ENCODE measurements at regions not wholly inside any gene's neighbourhood (a gene's known extent, or its start where the extent isn't known, plus 50 kb on each side); places are given as distances from the start of the nearest gene placed in this dataset.

DNA sequence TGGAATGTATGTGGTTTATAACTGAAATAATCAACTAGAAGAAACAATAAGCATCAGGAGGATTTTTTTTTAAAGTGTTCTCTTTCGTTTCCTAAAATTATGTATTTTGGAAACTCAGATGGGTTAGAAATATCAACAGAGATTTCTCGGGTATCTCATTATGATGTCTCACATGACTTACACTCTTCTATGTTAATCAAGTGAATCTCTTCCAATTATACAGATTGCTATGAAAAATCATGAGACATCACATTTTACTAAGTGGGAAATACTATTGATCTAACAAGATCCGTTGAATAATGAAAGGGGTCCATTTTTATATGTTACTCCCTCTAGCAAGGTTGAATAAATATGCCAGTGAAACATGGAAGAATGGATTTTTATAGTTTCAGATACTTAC is 54.7 kb upstream of the NRIP1 start:
- ATAC-seq, result no peak
- no peak overlapping the region for H3K4me3 ChIP-seq (ENCODE audit: low read length)
- TF ChIP-seq, protein P1, sequence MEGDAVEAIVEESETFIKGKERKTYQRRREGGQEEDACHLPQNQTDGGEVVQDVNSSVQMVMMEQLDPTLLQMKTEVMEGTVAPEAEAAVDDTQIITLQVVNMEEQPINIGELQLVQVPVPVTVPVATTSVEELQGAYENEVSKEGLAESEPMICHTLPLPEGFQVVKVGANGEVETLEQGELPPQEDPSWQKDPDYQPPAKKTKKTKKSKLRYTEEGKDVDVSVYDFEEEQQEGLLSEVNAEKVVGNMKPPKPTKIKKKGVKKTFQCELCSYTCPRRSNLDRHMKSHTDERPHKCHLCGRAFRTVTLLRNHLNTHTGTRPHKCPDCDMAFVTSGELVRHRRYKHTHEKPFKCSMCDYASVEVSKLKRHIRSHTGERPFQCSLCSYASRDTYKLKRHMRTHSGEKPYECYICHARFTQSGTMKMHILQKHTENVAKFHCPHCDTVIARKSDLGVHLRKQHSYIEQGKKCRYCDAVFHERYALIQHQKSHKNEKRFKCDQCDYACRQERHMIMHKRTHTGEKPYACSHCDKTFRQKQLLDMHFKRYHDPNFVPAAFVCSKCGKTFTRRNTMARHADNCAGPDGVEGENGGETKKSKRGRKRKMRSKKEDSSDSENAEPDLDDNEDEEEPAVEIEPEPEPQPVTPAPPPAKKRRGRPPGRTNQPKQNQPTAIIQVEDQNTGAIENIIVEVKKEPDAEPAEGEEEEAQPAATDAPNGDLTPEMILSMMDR (IDR thresholded peaks at IDR 0.05), result no peak
- Mint-ChIP-seq H3K27ac (no peak overlapping the region), H3K4me1 (no peaks in the 10 kb centered on the region), H3K27me3 (ENCODE audit: low read depth in 2 of 2) (peaks cover 18 to 49% of the 10 kb centered on the region in 2 donors), H3K4me3 (no peak overlapping the region), H3K9me3 (no peaks in the 10 kb centered on the region), H3K36me3 (no peaks in the 10 kb centered on the region)
- H3K9me3 ChIP-seq (ENCODE audit: control insufficient read depth, insufficient read depth, low read length), result no peaks in the 10 kb centered on the region
- DNase-seq, result no peak
- WGBS (ENCODE audit: insufficient coverage), result 33% methylated on average over 1 of the region's 3 CpGs
- H3K4me1 ChIP-seq (ENCODE audit: control insufficient read depth, insufficient read depth, low read length), result no peaks in the 10 kb centered on the region
- no peak overlapping the region for H3K27ac ChIP-seq (ENCODE audit: low read length)
- intact Hi-C loops (cut with micrococcal nuclease), result no loop called here
- H3K36me3 ChIP-seq (ENCODE audit: control insufficient read depth, insufficient read depth, low read length), result no peaks in the 10 kb centered on the region
- no peaks in the 10 kb centered on the region for H3K27me3 ChIP-seq (ENCODE audit: control insufficient read depth, insufficient read depth, low read length)

DNA sequence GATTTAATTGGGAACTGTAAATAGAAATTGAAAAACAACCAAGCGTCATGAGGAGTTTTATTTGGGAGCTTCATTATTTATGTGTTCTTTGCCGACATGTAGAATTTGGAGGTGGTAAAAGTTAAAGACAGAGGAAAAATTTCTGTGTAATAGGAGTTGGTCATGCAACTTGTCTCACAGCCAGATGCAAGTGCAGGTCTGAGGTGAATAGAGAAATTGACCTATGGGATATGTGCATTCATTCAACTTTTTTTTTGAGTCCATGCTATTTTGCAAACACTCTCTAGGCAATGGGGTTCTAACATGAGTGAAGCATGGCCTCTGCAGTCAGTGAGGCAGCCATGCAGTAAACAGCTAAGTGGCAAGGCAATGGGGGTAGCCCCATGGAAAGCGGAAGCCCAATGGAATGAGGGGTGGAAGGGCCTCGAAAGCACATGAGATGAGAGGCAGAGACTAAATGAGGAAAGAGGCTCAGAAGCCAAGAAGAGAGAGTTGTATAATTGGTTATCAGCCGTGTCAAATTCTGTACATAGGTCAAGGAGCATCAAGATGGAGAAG is 56.4 kb upstream of the NRIP1 start:
- H3K4me1 Mint-ChIP-seq, result no peaks in the 10 kb centered on the region
- H3K27me3 Mint-ChIP-seq (ENCODE audit: low read depth in 2 of 2), result peaks cover 15 to 45% of the 10 kb centered on the region in 2 donors
- TF ChIP-seq, protein P1 (IDR thresholded peaks at IDR 0.05), result no peak
- 92% methylated on average over 5 of the region's 5 CpGs for WGBS (ENCODE audit: insufficient coverage)
- H3K4me3 ChIP-seq (ENCODE audit: low read length), result no peak overlapping the region
- ATAC-seq, result no peak
- intact Hi-C loops (cut with micrococcal nuclease), result no loop called here
- no peak overlapping the region for H3K27ac ChIP-seq (ENCODE audit: low read length)
- no peak for DNase-seq
- H3K36me3 Mint-ChIP-seq, result no peaks in the 10 kb centered on the region
- H3K27me3 ChIP-seq (ENCODE audit: control insufficient read depth, insufficient read depth, low read length), result no peaks in the 10 kb centered on the region
- H3K9me3 Mint-ChIP-seq, result no peaks in the 10 kb centered on the region
- no peak overlapping the region for H3K27ac Mint-ChIP-seq
- no peaks in the 10 kb centered on the region for H3K9me3 ChIP-seq (ENCODE audit: control insufficient read depth, insufficient read depth, low read length)
- H3K36me3 ChIP-seq (ENCODE audit: control insufficient read depth, insufficient read depth, low read length), result no peaks in the 10 kb centered on the region
- H3K4me1 ChIP-seq (ENCODE audit: control insufficient read depth, insufficient read depth, low read length), result no peaks in the 10 kb centered on the region
- no peak overlapping the region for H3K4me3 Mint-ChIP-seq

DNA sequence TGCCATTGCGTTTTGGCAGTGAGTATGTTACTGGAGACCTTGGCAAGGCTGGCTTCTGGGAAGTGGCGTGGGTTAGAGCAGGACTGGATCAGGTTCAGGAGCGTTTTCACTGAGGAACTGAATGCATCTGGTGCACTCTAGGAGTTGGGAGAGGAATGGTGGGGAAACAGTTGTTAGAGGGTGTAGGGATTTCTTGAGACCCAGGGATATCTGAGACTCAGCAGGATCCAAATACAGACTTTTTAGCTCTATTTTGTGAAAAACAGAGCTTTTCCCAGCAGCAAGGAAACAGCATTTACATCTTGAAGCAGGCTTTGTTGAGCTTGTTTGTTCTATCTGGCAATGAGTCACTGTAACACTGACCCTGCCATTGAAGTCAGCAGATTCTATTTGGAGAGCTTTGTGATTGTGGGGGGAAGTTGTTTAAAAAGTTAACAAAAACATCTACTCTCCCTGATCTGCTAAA is 56.9 kb upstream of the NRIP1 start:
- no peaks in the 10 kb centered on the region for H3K4me1 ChIP-seq (ENCODE audit: control insufficient read depth, insufficient read depth, low read length)
- H3K27me3 ChIP-seq (ENCODE audit: control insufficient read depth, insufficient read depth, low read length), result no peaks in the 10 kb centered on the region
- intact Hi-C loops (cut with micrococcal nuclease), result no loop called here
- TF ChIP-seq, protein P1 (IDR thresholded peaks at IDR 0.05), result no peak
- DNase-seq, result no peak
- WGBS (ENCODE audit: insufficient coverage), result 70% methylated on average over 3 of the region's 3 CpGs
- no peaks in the 10 kb centered on the region for H3K36me3 ChIP-seq (ENCODE audit: control insufficient read depth, insufficient read depth, low read length)
- no peak overlapping the region for H3K4me3 Mint-ChIP-seq
- no peak overlapping the region for H3K27ac ChIP-seq (ENCODE audit: low read length)
- H3K4me1 Mint-ChIP-seq, result no peaks in the 10 kb centered on the region
- H3K27ac Mint-ChIP-seq, result no peak overlapping the region
- H3K9me3 ChIP-seq (ENCODE audit: control insufficient read depth, insufficient read depth, low read length), result no peaks in the 10 kb centered on the region
- no peak for ATAC-seq
- no peaks in the 10 kb centered on the region for H3K36me3 Mint-ChIP-seq
- H3K4me3 ChIP-seq (ENCODE audit: low read length), result no peak overlapping the region
- peaks cover 15 to 45% of the 10 kb centered on the region in 2 donors for H3K27me3 Mint-ChIP-seq (ENCODE audit: low read depth in 2 of 2)
- no peaks in the 10 kb centered on the region for H3K9me3 Mint-ChIP-seq

DNA sequence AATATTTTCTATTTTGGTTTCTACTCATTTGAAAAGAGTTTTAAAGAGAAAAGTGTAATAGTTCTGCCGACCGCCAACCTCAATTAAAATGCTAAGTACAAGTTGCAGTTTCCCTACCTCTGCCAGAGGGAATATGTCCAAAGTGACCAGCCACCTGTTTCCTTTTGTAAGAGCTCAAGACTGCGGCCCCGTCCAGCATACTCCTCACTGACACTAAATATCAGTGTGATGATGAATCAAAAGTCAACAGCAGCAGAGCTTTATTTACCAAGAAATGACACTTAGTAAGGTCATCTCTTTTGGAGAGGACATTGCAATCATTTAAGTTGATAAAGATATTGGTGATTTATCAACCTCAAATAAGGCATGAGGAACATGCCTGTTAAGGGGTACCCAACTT is 57.4 kb upstream of the NRIP1 start:
- Histone ChIP-seq H3K4me1 (ENCODE audit: control insufficient read depth, insufficient read depth, low read length) (no peaks in the 10 kb centered on the region), H3K9me3 (ENCODE audit: control insufficient read depth, insufficient read depth, low read length) (no peaks in the 10 kb centered on the region), H3K36me3 (ENCODE audit: control insufficient read depth, insufficient read depth, low read length) (no peaks in the 10 kb centered on the region), H3K27me3 (ENCODE audit: control insufficient read depth, insufficient read depth, low read length) (no peaks in the 10 kb centered on the region), H3K27ac (ENCODE audit: low read length) (no peak overlapping the region), H3K4me3 (ENCODE audit: low read length) (no peak overlapping the region)
- intact Hi-C loops (cut with micrococcal nuclease), result no loop called here
- no peak overlapping the region for H3K4me3 Mint-ChIP-seq
- H3K36me3 Mint-ChIP-seq, result no peaks in the 10 kb centered on the region
- no peak overlapping the region for H3K27ac Mint-ChIP-seq
- 19% methylated on average over 4 of the region's 4 CpGs for WGBS (ENCODE audit: insufficient coverage)
- DNase-seq (no peak), ATAC-seq (no peak)
- no peaks in the 10 kb centered on the region for H3K9me3 Mint-ChIP-seq
- no peaks in the 10 kb centered on the region for H3K4me1 Mint-ChIP-seq
- TF ChIP-seq, protein P1 (IDR thresholded peaks at IDR 0.05), result no peak
- H3K27me3 Mint-ChIP-seq (ENCODE audit: low read depth in 2 of 2), result peaks cover 15 to 45% of the 10 kb centered on the region in 2 donors
